Fibroblast of villous mesenchyme (primary cell): ENCODE measurements at regions not wholly inside any gene's neighbourhood (a gene's known extent, or its start where the extent isn't known, plus 50 kb on each side); places are given as distances from the start of the nearest gene placed in this dataset.
"Not testable (repeated sequence)": the region's sequence is repeated elsewhere in the genome, so short reads cannot be mapped to it uniquely, and the experiment has no call there.

ENCODE experiments used
- DNase-seq: peaks from one replicate; pipeline ENCODE4 v3.0.0-alpha.2; 2010; ENCODE audit warnings: low read depth
- H3K4me3 ChIP-seq: 2 replicates; pipeline ENCODE4 v1.5.1; 2011; ENCODE audit warnings: low read depth, mild to moderate bottlenecking, low read length
- TF ChIP-seq, protein P1 (sequence below): IDR thresholded peaks from 2 replicates; pipeline ENCODE4 v1.5.1; 2012; ENCODE audit warnings: low read depth, mild to moderate bottlenecking, low read length; ENCODE audit not compliant: insufficient read depth

- TF ChIP-seq, protein P1, sequence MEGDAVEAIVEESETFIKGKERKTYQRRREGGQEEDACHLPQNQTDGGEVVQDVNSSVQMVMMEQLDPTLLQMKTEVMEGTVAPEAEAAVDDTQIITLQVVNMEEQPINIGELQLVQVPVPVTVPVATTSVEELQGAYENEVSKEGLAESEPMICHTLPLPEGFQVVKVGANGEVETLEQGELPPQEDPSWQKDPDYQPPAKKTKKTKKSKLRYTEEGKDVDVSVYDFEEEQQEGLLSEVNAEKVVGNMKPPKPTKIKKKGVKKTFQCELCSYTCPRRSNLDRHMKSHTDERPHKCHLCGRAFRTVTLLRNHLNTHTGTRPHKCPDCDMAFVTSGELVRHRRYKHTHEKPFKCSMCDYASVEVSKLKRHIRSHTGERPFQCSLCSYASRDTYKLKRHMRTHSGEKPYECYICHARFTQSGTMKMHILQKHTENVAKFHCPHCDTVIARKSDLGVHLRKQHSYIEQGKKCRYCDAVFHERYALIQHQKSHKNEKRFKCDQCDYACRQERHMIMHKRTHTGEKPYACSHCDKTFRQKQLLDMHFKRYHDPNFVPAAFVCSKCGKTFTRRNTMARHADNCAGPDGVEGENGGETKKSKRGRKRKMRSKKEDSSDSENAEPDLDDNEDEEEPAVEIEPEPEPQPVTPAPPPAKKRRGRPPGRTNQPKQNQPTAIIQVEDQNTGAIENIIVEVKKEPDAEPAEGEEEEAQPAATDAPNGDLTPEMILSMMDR, result no peak
- H3K4me3 ChIP-seq, result no peak overlapping the region
- DNase-seq, result no peak
These were observed 128.4 kb upstream of the SETMAR start for GRCh38 chr3:4174791-4175190.

- DNase-seq, result no peak
- TF ChIP-seq, protein P1, result no peak
- H3K4me3 ChIP-seq, result no peak overlapping the region
These were observed 111.2 kb upstream of the SETMAR start for GRCh38 chr3:4191971-4192370.

DNA sequence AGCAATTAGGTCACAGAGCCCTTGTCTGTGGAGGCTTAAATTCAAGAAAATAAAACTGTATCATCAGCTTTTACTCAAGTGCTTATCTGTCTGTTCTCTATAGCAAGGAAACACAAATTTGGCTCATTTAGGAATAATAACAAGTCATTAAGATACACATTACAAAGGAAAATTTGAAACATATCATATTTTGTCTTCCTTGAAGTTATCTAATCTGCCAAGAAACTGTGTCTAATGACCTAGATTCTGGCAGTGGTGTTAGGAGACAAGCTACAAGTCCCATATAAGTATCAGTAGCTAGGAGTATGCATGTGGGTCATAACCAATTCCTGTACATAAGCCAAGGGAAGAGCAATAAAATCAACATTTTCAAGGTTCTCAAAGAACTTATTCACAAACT is 108.2 kb upstream of the SETMAR start:
- H3K4me3 ChIP-seq, result no peak overlapping the region
- DNase-seq, result no peak
- TF ChIP-seq, protein P1, result no peak

DNA sequence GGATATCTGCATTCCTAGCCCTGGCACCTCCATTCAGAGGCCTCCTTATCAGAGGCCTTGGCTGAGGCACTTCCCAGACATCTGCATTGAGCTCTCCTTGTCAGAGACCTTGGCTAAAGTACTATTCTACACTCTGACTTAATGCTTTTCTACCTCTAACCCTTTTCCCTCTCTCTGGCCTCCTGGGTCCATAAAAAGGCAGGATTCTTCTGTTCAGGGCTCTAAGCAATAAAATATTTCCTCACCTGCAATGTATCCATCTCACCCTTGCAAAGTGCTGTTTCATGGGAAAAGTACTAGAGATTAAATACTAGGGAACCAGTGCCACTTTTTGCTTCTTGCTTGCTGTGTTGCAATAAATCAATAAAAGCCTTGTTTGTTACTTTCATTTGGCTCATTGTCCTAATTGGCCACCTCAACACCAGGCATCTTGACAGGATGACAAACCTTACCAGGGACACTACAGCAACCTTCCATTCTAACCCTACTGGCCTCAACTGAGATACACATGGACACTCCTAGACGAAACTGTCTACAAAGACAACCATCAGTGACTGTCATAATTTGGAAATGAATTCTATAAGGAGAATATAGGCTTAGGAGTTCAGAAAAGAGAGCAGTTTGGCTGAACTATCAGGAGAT is 106.5 kb upstream of the SETMAR start:
- TF ChIP-seq, protein P1, result no peak
- no peak for DNase-seq
- H3K4me3 ChIP-seq, result no peak overlapping the region

- H3K4me3 ChIP-seq, result no peak overlapping the region
- TF ChIP-seq, protein P1, result no peak
- no peak for DNase-seq
These were observed 105.5 kb upstream of the SETMAR start for GRCh38 chr3:4197670-4198069.

DNA sequence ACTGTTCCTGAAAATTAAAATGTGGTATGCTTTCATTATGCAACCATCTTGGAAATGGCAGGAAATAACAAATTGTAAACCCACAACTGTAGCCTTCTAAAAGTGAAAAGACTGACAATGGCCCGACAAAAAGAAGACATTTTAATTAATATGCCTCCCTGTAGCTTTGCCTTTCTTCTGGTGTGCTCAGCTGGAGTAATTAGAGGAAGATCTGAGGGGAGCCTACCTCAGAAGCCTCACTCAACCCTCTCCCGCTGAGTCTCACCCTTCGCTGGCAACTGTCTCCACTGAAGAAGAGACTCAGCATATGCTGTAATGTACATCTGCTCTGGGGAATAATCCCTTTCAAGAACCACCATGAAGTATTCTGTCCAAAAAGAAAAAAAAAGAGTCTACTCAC is 104.7 kb upstream of the SETMAR start:
- TF ChIP-seq, protein P1, result no peak
- no peak overlapping the region for H3K4me3 ChIP-seq
- no peak for DNase-seq

DNA sequence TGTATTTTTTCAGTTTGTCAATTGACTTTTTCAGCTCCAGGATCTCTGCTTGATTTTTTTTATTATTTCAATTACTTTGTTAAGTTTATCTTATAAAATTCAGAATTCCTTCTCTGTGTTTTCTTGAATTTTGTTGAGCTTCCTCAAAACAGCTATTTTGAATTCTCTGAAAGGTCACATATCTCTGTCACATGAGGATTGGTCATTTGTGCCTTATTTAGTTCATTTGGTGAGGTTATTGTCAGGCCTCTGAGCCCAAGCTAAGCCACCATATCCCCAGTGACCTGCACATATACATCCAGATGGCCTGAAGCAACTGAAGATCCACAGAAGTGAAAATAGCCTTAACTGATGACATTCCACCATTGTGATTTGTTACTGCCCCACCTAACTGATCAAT is 98.4 kb upstream of the SETMAR start:
- not testable (repeated sequence) for H3K4me3 ChIP-seq, DNase-seq
